Prostate gland (tissue), 2 donors: ENCODE measurements at regions not wholly inside any gene's neighbourhood (a gene's known extent, or its start where the extent isn't known, plus 50 kb on each side); places are given as distances from the start of the nearest gene placed in this dataset.

ENCODE experiments used
- CTCF ChIP-seq, 4 experiments: fragments of 200-600 bp in 2 of 4; fragments of 450-650 bp in 2 of 4; sonication (generic) in 2 of 4; IDR thresholded peaks; 1 replicate in 3 of 4; 2 replicates in 1 of 4; pipeline ENCODE4 v1.5.1; 2016 to 2019; ENCODE audit warnings: antibody characterized with exemption in 4 of 4, mild to moderate bottlenecking in 2 of 4, moderate library complexity in 2 of 4
- POLR2A ChIP-seq: fragments of 450-650 bp; IDR thresholded peaks from one replicate; pipeline ENCODE4 v1.6.1; 2016; ENCODE audit warnings: antibody characterized with exemption, mild to moderate bottlenecking
- POLR2AphosphoS5 ChIP-seq: sonication (generic); formaldehyde crosslinking; IDR thresholded peaks from one replicate; pipeline ENCODE4 v1.6.1; 2017; ENCODE audit warnings: antibody characterized with exemption

GRCh38 chr6:4345543-4345942, 210.2 kb upstream of the ECI2 start:
- no peak for TF ChIP-seq CTCF (IDR thresholded peaks at IDR 0.05)
- no peak for TF ChIP-seq POLR2A
- TF ChIP-seq POLR2AphosphoS5 = no peak
